ENCODE measurements at regions not wholly inside any gene's neighbourhood (a gene's known extent, or its start where the extent isn't known, plus 50 kb on each side); places are given as distances from the start of the nearest gene placed in this dataset.
"Not testable (repeated sequence)": the region's sequence is repeated elsewhere in the genome, so short reads cannot be mapped to it uniquely, and the experiment has no call there.

DNA sequence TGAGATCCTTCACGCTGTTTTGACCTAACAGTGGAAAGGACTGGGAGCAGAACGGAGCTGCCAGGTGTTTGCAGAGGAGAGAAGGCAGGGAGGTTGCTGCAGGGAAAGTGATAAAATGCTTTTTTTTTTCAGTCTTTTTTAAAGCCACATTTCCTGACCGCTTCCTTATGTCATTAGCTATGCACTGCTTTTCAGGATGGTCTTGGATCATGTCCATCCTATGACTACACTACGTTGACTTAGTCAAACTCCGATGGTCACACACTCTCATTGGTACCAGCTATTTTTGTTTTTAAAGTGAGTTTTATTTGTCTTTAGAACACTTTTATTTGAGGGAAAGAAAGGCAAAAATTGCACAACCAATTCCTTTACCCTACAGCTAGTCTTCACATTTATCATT, 89.2 kb upstream of the EXOC2 start:
- H3K4me3 ChIP-seq (ENCODE audit: low read length) = no peak overlapping the region
- TF ChIP-seq, protein P1, sequence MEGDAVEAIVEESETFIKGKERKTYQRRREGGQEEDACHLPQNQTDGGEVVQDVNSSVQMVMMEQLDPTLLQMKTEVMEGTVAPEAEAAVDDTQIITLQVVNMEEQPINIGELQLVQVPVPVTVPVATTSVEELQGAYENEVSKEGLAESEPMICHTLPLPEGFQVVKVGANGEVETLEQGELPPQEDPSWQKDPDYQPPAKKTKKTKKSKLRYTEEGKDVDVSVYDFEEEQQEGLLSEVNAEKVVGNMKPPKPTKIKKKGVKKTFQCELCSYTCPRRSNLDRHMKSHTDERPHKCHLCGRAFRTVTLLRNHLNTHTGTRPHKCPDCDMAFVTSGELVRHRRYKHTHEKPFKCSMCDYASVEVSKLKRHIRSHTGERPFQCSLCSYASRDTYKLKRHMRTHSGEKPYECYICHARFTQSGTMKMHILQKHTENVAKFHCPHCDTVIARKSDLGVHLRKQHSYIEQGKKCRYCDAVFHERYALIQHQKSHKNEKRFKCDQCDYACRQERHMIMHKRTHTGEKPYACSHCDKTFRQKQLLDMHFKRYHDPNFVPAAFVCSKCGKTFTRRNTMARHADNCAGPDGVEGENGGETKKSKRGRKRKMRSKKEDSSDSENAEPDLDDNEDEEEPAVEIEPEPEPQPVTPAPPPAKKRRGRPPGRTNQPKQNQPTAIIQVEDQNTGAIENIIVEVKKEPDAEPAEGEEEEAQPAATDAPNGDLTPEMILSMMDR (conservative IDR thresholded peaks at IDR 0.05; ENCODE audit: low read length) = no peak
- no peak for DNase-seq (ENCODE audit: low read depth)

DNA sequence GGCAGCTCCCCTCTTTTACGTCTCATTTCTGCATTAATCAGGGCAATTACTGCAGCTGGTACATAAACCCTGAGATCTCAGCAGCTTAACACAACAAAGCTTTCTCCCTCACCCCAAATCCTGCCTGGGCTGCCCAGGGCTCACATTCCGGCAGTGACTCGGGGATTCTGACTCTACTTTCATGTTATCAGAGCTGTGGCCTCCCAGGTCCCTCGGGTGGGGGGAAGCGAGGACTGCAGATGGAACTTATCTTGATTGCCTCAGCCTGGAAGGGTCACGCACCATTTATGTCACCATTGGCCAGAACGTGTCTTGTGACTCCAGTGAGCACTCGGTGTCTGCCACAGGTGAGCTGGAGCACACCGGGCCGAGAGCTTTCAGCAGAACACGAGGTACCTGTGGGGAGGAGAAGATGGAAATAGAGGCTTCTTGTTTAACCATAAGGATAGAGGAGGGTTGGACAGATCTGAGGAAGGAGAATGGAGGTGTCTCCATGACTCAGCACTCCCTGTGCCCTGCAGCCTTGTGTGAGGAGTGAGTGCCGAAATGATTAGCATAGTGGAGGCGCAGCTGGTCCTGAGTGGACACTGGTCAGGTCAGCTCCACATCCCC, 88.5 kb upstream of the EXOC2 start:
- no peak for DNase-seq (ENCODE audit: low read depth)
- H3K4me3 ChIP-seq (ENCODE audit: low read length) = no peak overlapping the region

DNA sequence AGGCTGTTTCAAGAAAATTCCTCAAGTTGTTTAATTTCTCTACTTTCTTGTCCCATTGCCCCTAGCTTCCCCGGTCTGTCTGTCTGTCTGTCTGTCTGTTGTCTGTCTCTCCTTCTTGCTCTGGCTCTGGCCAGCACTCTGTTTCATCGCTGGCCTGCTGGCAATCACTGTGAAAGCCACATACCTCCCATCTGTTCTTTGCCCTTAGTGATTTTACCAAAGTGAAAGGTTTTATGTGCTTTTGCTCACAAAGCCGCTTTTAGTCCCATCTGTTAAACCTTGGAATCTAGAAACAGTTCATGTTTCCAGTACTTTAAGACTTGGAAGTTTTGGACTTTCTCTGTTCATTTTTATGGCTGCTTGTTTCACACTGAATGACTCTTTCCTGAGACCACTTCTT, 87.8 kb upstream of the EXOC2 start:
- no peak for DNase-seq (ENCODE audit: low read depth)
- H3K4me3 ChIP-seq (ENCODE audit: low read length) = no peak overlapping the region
- TF ChIP-seq, protein P1 (conservative IDR thresholded peaks at IDR 0.05; ENCODE audit: low read length) = no peak

More for the DNA sequence above, 88.5 kb upstream of the EXOC2 start:
- TF ChIP-seq, protein P1 (conservative IDR thresholded peaks at IDR 0.05; ENCODE audit: low read length) = no peak

GRCh38 chr6:776951-777350, 84.0 kb upstream of the EXOC2 start:
- TF ChIP-seq, protein P1 (conservative IDR thresholded peaks at IDR 0.05; ENCODE audit: low read length) = no peak
- no peak for DNase-seq (ENCODE audit: low read depth)
- H3K4me3 ChIP-seq (ENCODE audit: low read length) = no peak overlapping the region

DNA sequence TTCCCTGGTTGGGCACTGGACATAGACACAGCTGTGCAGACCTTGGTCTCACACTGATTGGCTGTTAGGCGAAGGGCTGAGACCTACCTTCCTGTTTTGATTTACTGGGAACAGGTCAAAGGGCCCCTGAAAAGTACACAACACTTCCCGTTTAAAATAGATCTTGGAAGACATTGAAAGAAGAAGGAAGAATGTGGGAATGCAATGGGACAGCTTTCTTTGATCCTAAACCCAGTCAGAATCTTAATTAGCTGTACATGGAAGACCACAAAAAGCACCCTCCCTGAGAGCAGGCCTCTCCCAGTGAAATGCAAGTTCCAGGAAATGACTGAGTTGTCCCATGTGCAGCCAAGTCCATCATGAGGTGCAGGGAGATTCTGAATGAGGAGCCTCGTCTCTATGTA, 83.6 kb upstream of the EXOC2 start:
- no peak for DNase-seq (ENCODE audit: low read depth)
- TF ChIP-seq, protein P1 (conservative IDR thresholded peaks at IDR 0.05; ENCODE audit: low read length) = no peak
- H3K4me3 ChIP-seq (ENCODE audit: low read length) = no peak overlapping the region

DNA sequence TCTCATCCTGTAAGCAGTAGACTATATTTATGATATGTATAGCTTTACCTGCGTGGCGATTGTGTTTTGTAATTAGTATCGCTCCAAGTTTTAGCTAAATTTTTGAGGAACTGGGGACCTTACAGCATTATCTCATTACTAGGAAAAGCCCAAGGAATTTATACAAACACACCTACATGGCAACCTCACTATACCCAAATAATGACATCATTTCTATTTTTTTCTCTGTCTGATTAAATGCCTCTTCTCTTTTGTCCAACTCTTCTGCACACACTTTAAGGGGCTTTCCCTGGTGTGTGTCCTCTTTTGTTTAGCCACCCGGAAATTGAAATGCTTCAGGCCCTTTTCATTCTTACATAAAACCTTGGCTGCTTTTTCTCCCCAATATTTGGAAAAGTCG, 82.9 kb upstream of the EXOC2 start:
- H3K4me3 ChIP-seq (ENCODE audit: low read length) = no peak overlapping the region
- DNase-seq (ENCODE audit: low read depth) = no peak
- TF ChIP-seq, protein P1 (conservative IDR thresholded peaks at IDR 0.05; ENCODE audit: low read length) = no peak

DNA sequence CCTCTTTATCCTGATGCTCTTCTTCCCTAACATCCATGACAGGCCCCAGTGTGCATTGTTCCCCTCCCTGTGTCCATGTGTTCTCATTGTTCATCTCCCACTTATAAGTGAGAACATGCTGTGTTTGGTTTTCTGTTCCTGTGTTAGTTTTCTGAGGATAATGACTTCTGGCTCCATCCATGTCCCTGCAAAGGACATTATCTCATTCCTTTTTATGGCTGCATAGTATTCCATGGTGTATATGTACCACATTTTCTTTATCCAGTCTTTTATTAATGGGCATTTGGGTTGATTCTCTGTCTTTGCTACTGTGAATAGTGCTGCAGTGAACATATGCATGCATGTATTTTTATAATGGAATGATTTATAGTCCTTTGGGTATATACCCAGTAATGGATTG, 78.7 kb upstream of the EXOC2 start:
- DNase-seq (ENCODE audit: low read depth) = not testable (repeated sequence)

More for the DNA sequence above, 78.7 kb upstream of the EXOC2 start:
- not testable (repeated sequence) for H3K4me3 ChIP-seq (ENCODE audit: low read length)
